GM18508 (cell line): ENCODE measurements at regions not wholly inside any gene's neighbourhood (a gene's known extent, or its start where the extent isn't known, plus 50 kb on each side); places are given as distances from the start of the nearest gene placed in this dataset.
"Not testable (repeated sequence)": the region's sequence is repeated elsewhere in the genome, so short reads cannot be mapped to it uniquely, and the experiment has no call there.

Source experiments
- ATAC-seq: cut with Tn5 transposase; IDR thresholded peaks from one replicate; pipeline ENCODE4 v1.9.1; 2021; ENCODE audit warnings: moderate number of reproducible peaks; ENCODE audit not compliant: insufficient read depth, unreplicated experiment

DNA sequence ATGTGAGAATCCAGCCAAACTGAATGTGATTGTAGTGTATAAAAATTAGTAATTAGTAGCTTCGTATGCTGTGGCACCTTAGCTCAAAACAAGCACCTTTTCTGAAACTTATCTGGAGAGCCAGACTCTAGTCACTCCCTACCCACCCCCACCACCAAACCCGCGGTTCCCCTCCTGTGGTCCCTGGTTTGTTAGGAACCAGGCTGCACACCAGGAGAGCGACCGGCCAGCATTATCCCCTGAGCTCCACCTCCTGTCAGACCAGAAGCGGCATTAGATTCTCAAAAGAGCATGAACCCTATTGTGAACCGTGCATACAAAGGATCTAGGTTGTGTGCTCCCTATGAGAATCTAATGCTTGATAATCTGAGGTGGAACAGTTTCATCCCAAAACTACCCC lies 498.6 kb downstream of the CHSY3 start:
- no peak for ATAC-seq

DNA sequence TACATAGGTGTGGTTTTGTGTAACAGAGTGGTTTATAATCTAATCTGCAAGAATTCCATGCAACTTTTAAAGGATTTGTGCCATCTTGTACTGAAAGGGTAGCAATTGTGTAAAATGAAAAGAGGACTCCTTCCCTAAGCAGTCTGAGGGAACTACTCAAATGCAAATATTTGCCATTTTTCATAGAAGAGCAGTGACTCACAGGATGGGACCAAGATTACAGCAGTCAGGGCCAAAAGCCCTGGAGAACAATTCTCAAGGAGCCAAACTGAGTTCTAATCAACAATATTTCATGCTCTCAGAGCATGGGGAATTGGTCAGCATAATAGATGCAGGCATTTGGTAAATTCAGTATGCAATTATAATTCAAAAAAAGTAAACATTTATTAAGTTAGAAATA lies 495.8 kb downstream of the CHSY3 start:
- no peak for ATAC-seq

DNA sequence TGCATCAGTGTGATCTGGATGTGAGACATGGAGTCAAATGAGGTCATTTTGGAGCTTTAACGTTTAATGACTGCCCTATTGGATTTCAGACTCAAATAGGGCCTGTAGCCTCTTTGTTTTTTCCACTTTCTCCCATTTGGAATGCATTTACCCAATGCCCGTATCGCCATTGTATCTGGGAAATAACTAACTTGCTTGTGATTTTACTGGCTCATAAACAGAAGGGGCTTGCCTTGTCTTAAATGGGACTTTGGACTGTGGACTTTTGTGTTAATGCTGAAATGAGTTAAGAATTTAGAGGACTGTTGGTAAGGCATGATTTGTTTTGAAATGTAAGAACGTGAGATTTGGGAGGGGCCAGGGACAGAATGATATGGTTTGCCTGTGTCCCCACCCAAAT lies 494.6 kb downstream of the CHSY3 start:
- ATAC-seq = no peak

DNA sequence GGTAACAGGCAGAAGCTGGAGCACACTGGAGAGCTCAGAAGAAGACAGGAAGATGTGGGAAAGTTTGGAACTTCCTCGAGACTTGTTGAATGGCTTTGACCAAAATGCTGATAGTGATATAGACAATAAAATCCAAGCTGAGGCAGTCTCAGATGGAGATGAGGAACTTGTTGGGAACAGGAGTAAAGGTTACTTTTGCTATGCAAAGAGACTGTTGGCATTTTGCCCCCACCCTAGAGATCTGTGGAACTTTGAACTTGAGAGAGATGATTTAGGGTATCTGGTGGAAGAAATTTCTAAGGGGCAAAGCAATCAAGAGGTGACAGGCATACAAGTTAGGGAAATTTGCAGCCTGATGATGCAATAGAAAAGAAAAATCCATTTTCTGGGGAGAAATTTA lies 493.5 kb downstream of the CHSY3 start:
- not testable (repeated sequence) for ATAC-seq

DNA sequence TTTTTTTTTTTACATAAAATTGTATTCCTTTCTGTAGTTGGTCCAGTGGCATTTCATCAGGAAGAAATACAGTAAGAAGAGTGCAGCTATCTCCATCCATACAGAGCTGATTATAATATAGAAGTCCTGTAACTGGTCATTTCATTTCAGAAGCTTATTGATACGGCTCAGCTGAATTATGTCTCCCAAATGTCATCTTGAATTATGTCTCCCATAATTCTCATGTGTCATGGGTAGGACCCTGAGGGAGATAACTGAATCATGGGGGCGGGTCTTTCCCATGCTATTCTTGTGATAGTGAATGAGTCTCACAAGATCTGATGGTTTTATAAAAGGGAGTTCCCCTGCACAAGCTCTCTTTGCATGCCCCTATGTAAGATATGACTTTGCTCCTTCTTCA lies 492.9 kb downstream of the CHSY3 start:
- no peak for ATAC-seq

DNA sequence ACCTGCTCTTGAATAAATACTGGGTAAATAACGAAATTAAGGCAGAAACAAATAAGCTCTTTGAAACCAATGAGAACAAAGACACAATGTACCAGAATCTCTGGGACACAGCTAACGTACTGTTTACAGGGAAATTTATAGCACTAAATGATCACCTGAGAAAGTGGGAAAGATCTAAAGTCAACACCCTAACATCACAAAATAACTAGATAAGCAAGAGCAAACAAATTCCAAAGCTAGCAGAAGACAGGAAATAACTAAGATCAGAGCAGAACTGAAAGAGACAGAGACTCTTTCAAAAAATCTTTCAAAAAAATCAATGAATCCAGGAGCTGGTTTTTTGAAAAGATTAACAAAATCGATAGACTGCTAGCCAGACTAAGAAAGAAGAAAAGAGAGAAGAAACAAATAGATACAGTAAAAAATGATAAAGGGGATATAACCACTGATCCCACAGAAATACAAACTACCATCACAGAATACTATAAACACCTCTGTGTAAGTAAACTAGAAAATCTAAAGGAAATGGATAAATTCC lies 487.5 kb downstream of the CHSY3 start:
- ATAC-seq = not testable (repeated sequence)

DNA sequence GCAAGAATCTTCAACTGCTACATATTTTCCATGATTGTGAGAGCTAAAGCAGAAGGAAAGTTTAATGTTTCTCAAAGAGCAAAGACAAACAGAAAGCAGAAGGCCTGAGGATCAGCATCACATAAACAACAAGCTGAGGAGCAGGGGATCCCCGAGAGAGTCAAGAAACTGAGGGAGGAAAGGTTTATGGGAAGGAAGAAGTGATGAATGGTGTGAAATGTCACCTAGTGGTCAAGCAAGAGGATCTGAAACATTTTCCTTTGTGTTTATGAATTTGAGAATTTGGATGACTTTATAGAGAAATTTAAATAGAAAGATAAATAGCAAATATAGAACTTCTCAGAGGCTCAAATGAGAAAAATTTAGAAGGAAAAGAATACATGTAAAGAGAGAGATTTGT lies 481.9 kb downstream of the CHSY3 start:
- no peak for ATAC-seq

DNA sequence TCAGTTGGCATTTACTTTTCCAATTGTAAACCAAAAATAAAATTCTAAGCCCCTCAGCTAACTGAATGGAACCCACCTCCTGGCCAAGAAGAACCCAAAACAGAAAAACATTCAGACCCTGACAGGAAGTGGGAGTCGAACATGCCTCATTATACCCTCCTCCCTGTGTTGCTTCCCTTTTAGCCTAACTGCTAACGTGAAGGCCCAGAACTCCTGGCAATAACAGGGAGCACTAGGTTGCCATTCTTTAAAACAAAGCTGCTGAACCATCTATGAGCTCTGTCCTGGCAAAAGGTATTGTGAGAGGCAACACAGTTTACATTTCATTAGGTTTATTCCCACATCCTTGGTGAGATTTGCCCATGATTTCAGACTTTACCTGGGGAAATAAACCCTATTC lies 481.4 kb downstream of the CHSY3 start:
- ATAC-seq = no peak

DNA sequence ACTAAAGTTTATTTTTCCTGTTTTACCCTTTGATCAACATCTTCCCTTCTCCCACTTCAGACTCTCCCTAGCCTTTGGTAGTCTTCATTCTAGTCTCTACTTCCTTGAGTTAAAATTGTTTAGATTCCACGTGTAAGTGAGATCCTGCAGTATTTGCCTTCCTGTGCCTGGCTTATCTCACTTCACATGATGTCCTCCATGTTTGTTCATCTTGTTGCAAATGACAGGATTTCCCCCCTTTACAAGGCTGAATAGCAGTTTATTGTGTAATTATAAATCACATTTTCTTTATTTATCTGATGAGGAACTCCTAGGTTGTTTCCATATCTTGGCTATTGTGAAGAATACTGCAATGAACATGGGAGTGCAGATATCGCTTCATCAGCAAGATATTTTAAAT lies 461.7 kb downstream of the CHSY3 start:
- ATAC-seq = no peak

- ATAC-seq = no peak
Observed at GRCh38 chr5:130350131-130350530, 445.9 kb downstream of the CHSY3 start.

- ATAC-seq = no peak
Observed at GRCh38 chr5:130337179-130337888, 433.1 kb downstream of the CHSY3 start.

GRCh38 chr5:130335117-130335516 lies 430.9 kb downstream of the CHSY3 start:
- no peak for ATAC-seq

GRCh38 chr5:130333089-130333488 lies 428.8 kb downstream of the CHSY3 start:
- no peak for ATAC-seq

- ATAC-seq = no peak
Observed at GRCh38 chr5:130331332-130331731, 427.1 kb downstream of the CHSY3 start.

DNA sequence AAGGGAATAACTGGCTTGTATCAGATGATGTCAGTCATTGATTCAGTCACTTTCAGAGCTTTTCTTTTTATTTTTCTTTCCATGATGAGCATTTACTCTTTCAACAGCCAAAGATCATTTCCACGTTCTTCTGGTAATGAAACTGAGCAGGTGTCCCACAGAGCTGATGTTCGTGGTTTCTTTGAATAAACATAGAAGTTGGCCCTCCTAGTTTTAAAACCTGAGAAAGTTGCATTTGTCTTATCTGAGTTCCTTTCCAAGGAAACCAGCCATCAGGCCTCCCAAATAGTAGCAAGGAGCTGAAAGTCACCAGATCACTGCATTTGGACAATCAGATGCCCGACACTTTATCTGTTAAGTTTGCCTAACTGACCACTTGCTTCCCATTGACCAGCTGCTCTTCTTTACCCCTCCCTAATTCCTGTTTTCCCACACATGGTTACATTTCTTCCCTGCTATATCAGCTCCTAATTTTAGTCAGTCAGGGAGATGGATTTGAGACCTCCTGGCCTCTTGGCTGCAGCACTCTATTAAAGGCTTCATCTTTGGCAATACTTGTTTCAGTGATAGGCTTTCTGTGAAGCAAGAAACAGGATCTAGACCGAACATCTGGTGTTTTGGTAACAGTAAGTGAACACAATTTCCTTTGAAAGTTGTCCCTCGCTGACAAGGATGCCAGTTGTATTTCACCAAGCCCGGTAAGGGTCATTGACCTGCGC lies 420.8 kb downstream of the CHSY3 start:
- no peak for ATAC-seq

DNA sequence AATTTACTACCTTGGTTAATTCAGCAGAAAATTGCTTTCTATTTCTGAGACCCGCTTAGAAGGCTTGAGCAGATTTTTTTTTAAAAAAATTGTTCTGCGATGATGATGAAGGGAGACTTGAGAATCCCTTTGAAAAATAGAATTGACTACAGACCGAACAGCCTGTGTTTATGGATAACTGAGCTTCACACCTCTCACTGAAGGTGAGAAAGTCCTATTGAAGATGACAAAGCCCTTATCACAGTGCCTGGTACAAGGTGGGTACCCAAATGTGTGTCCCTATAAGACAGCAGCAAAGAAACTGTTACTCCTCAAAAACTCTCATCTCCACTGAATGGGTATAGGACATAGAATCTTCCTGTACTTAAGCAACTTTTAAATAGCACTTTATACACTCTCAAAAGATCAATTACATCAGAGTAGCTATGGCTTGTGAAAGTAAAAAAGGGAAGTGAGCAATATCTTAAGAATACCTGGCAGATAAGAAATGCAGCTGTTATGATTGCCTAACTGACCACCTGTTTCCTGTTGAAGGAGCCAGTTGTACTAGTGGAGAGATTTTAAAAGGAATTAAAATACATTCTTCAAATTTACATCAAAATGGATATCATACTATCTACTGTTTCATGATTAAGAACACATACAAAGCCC lies 419.7 kb downstream of the CHSY3 start:
- ATAC-seq = peak; percentile 100

DNA sequence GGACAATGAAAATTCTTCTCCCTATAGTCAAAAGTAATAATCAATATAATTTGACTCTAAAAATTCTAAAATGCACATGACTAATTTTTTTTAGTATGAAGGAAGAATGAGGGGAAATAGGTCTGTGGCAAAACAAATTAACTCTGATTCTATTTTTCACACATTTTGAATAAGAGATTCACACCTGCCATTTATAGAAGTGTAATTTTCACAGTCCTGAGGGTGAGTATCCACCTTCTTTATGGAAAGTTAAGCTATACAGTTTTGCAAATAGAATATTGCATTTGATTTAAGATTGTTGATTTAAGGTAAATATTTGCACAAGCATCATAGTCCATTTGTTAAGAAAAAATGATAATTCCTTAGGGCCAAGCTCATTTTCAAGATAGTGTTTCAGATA lies 417.7 kb downstream of the CHSY3 start:
- no peak for ATAC-seq

GRCh38 chr5:130316971-130317680 lies 412.9 kb downstream of the CHSY3 start:
- no peak for ATAC-seq

- no peak for ATAC-seq
Observed at GRCh38 chr5:130295235-130295634, 391.0 kb downstream of the CHSY3 start.

GRCh38 chr5:130294798-130295197 lies 390.5 kb downstream of the CHSY3 start:
- not testable (repeated sequence) for ATAC-seq

- ATAC-seq = no peak
Observed at GRCh38 chr5:130290219-130290618, 386.0 kb downstream of the CHSY3 start.
